GM23338 (cell line): ENCODE measurements at regions not wholly inside any gene's neighbourhood (a gene's known extent, or its start where the extent isn't known, plus 50 kb on each side); places are given as distances from the start of the nearest gene placed in this dataset.

Experiments
- ATAC-seq: fragments of 200-7000 bp; cut with Tn5 transposase; 3 replicates; pipeline ENCODE4 v1.9.1; 2020
- DNase-seq: peaks from one replicate; pipeline ENCODE4 v3.0.0-alpha.2; 2015; ENCODE audit warnings: low spot score
- H2AFZ ChIP-seq: fragments of 200-600 bp; sonication (generic); 2 replicates; pipeline ENCODE4 v1.8.0; 2016; ENCODE audit warnings: antibody characterized with exemption, mild to moderate bottlenecking, moderate library complexity
- H3F3A ChIP-seq: fragments of 200-600 bp; sonication (generic); replicated peaks from 2 replicates; pipeline ENCODE4 v1.8.0; 2017; ENCODE audit warnings: antibody characterized with exemption, mixed run types, low read depth
- H3K27ac ChIP-seq: fragments of 200-600 bp; sonication (generic); 2 replicates; pipeline ENCODE4 v1.6.1; 2016; ENCODE audit warnings: low read depth
- H3K27me3 ChIP-seq: fragments of 200-600 bp; sonication (generic); 2 replicates; pipeline ENCODE4 v1.8.0; 2016; ENCODE audit warnings: mild to moderate bottlenecking, mixed run types, moderate library complexity; ENCODE audit not compliant: insufficient read depth
- H3K36me3 ChIP-seq: fragments of 200-600 bp; sonication (generic); 2 replicates; pipeline ENCODE4 v1.8.0; 2016; ENCODE audit warnings: mild to moderate bottlenecking; ENCODE audit not compliant: insufficient read depth
- H3K4me1 ChIP-seq: fragments of 200-600 bp; sonication (generic); 2 replicates; pipeline ENCODE4 v1.8.0; 2016; ENCODE audit warnings: mild to moderate bottlenecking, moderate library complexity; ENCODE audit not compliant: insufficient read depth
- H3K4me2 ChIP-seq: fragments of 200-600 bp; sonication (generic); 2 replicates; pipeline ENCODE4 v1.7.1; 2017; ENCODE audit warnings: mixed run types
- H3K4me3 ChIP-seq: fragments of 200-600 bp; sonication (generic); 2 replicates; pipeline ENCODE4 v1.6.1; 2016; ENCODE audit warnings: mixed run types
- H3K79me2 ChIP-seq: fragments of 200-600 bp; sonication (generic); replicated peaks from 2 replicates; pipeline ENCODE4 v1.8.0; 2017; ENCODE audit warnings: mild to moderate bottlenecking; ENCODE audit not compliant: insufficient read depth
- H3K9me2 ChIP-seq: fragments of 200-600 bp; sonication (generic); 2 replicates; pipeline ENCODE4 v1.8.0; 2017; ENCODE audit not compliant: insufficient read depth
- H4K20me1 ChIP-seq: fragments of 200-600 bp; sonication (generic); replicated peaks from 2 replicates; pipeline ENCODE4 v1.8.0; 2017; ENCODE audit warnings: mild to moderate bottlenecking; ENCODE audit not compliant: insufficient read depth
- H3K27ac Mint-ChIP-seq: 2 replicates; pipeline ENCODE4 v1.8.0; 2020; ENCODE audit warnings: inconsistent platforms, mild to moderate bottlenecking, moderate library complexity, mixed read lengths
- H3K27me3 Mint-ChIP-seq: 3 replicates; pipeline ENCODE4 v1.8.0; 2022; ENCODE audit warnings: low read depth, mild to moderate bottlenecking, moderate library complexity, mixed read lengths, inconsistent platforms; ENCODE audit not compliant: insufficient read depth, poor library complexity
- H3K36me3 Mint-ChIP-seq: 3 replicates; pipeline ENCODE4 v1.8.0; 2021; ENCODE audit warnings: low read depth, mild to moderate bottlenecking, inconsistent platforms, moderate library complexity, mixed read lengths
- H3K4me1 Mint-ChIP-seq: 3 replicates; pipeline ENCODE4 v1.8.0; 2020; ENCODE audit warnings: mild to moderate bottlenecking, inconsistent platforms, mixed read lengths
- H3K4me3 Mint-ChIP-seq: 3 replicates; pipeline ENCODE4 v1.8.0; 2021; ENCODE audit warnings: moderate library complexity, mild to moderate bottlenecking, inconsistent platforms, mixed read lengths
- H3K9me3 Mint-ChIP-seq: 3 replicates; pipeline ENCODE4 v1.8.0; 2020; ENCODE audit warnings: moderate library complexity, mild to moderate bottlenecking, inconsistent platforms, mixed read lengths
- EZH2 ChIP-seq: fragments of 200-600 bp; sonication (generic); IDR thresholded peaks from one replicate; pipeline ENCODE4 v1.8.0; 2017; ENCODE audit warnings: antibody characterized with exemption, mild to moderate bottlenecking, low read depth; ENCODE audit not compliant: unreplicated experiment
- JUNB ChIP-seq: IDR thresholded peaks from one replicate; pipeline ENCODE4 v1.6.1; 2016; ENCODE audit warnings: antibody characterized with exemption; ENCODE audit not compliant: unreplicated experiment
- NANOG ChIP-seq: IDR thresholded peaks from 2 replicates; pipeline ENCODE4 v1.6.1; 2016; ENCODE audit warnings: antibody characterized with exemption, borderline replicate concordance
- STAT1 ChIP-seq: IDR thresholded peaks from one replicate; pipeline ENCODE4 v1.6.1; 2016; ENCODE audit warnings: antibody characterized with exemption; ENCODE audit not compliant: unreplicated experiment
- ZNF114 ChIP-seq: fragments of 250-450 bp; sonication (Bioruptor Pico); IDR thresholded peaks from 2 replicates; pipeline ENCODE4 v1.5.0; 2020; ENCODE audit warnings: mild to moderate bottlenecking, moderate library complexity
- ZNF331 ChIP-seq: fragments of 250-450 bp; sonication (Bioruptor Pico); IDR thresholded peaks from 2 replicates; pipeline ENCODE4 v1.5.0; 2020; ENCODE audit warnings: low read depth, mild to moderate bottlenecking, moderate library complexity
- ZNF462 ChIP-seq: fragments of 250-450 bp; sonication (Bioruptor Pico); IDR thresholded peaks from 2 replicates; pipeline ENCODE4 v1.5.0; 2020; ENCODE audit warnings: mild to moderate bottlenecking, moderate library complexity
- TF ChIP-seq, protein P1 (sequence below), 2 experiments: fragments of 200-600 bp in 1 of 2; sonication (generic) in 1 of 2; conservative IDR thresholded peaks; 2 replicates each; pipeline versions ENCODE4 v1.5.1 to v1.6.1; 2016 to 2017; ENCODE audit warnings: antibody characterized with exemption in 2 of 2, low read depth in 2 of 2, mild to moderate bottlenecking in 2 of 2, moderate library complexity in 1 of 2

DNA sequence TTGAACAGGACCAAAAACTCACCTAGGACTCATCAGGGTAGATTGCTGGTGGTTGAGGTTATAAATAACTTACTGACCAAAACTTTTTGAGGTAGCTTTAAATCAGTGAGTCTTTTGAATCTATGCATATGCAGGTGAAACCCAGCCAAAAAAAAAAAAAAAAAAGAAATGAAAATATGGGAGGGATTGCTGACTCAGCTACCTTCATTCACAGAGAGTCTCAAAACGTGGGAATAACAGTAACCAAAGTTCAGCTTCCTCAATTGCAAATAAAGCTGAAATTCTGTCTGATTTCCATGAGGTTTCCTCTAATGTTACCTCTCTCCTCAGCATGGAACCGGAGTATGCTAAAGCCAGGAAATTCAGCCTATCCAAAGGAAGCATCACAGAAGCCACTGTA lies 95.2 kb upstream of the SEMA6D start:
- H3K36me3 Mint-ChIP-seq: no peaks in the 10 kb centered on the region
- H3K36me3 ChIP-seq: no peaks in the 10 kb centered on the region
- H3K4me3 Mint-ChIP-seq: no peak overlapping the region
- DNase-seq (no peak), ATAC-seq (no peak)
- no peaks in the 10 kb centered on the region for H3F3A ChIP-seq
- no peaks in the 10 kb centered on the region for H4K20me1 ChIP-seq
- H3K4me1 Mint-ChIP-seq: peaks cover 8% of the 10 kb centered on the region
- 0 out of 2 replicates have a peak overlapping the region, but pooled peaks have one; percentile 32 for H2AFZ ChIP-seq
- H3K9me2 ChIP-seq: peaks cover 13% of the 10 kb centered on the region
- no peak overlapping the region for H3K4me2 ChIP-seq
- peaks cover 2% of the 10 kb centered on the region for H3K27me3 Mint-ChIP-seq
- H3K9me3 Mint-ChIP-seq: no peaks in the 10 kb centered on the region
- no peaks in the 10 kb centered on the region for H3K4me1 ChIP-seq
- no peak overlapping the region for H3K27ac Mint-ChIP-seq
- no peaks in the 10 kb centered on the region for H3K79me2 ChIP-seq
- H3K27me3 ChIP-seq: no peaks in the 10 kb centered on the region
- TF ChIP-seq ZNF114 (CRISPR knock-in tag): no peak
- no peak overlapping the region for H3K4me3 ChIP-seq
- no peak overlapping the region for H3K27ac ChIP-seq

- H3K9me3 Mint-ChIP-seq: no peaks in the 10 kb centered on the region
- no peak overlapping the region for H3K4me3 Mint-ChIP-seq
- Histone ChIP-seq H3K27ac (no peak overlapping the region), H3K79me2 (no peaks in the 10 kb centered on the region), H4K20me1 (no peaks in the 10 kb centered on the region), H2AFZ (no peak overlapping the region), H3F3A (no peaks in the 10 kb centered on the region), H3K4me3 (no peak overlapping the region), H3K4me1 (no peaks in the 10 kb centered on the region), H3K4me2 (no peak overlapping the region), H3K27me3 (no peaks in the 10 kb centered on the region), H3K9me2 (peaks cover 13% of the 10 kb centered on the region; the same call in 1 of the 2 replicates), H3K36me3 (no peaks in the 10 kb centered on the region)
- H3K36me3 Mint-ChIP-seq: no peaks in the 10 kb centered on the region
- ATAC-seq (no peak), DNase-seq (no peak)
- no peak overlapping the region for H3K27ac Mint-ChIP-seq
- no peak for TF ChIP-seq NANOG
- no peak for TF ChIP-seq JUNB
- TF ChIP-seq ZNF114 (CRISPR knock-in tag): no peak
- TF ChIP-seq, protein P1, sequence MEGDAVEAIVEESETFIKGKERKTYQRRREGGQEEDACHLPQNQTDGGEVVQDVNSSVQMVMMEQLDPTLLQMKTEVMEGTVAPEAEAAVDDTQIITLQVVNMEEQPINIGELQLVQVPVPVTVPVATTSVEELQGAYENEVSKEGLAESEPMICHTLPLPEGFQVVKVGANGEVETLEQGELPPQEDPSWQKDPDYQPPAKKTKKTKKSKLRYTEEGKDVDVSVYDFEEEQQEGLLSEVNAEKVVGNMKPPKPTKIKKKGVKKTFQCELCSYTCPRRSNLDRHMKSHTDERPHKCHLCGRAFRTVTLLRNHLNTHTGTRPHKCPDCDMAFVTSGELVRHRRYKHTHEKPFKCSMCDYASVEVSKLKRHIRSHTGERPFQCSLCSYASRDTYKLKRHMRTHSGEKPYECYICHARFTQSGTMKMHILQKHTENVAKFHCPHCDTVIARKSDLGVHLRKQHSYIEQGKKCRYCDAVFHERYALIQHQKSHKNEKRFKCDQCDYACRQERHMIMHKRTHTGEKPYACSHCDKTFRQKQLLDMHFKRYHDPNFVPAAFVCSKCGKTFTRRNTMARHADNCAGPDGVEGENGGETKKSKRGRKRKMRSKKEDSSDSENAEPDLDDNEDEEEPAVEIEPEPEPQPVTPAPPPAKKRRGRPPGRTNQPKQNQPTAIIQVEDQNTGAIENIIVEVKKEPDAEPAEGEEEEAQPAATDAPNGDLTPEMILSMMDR (conservative IDR thresholded peaks at IDR 0.05; ENCODE audit: low read depth in 2 of 2): no peak
- no peak for TF ChIP-seq STAT1
- TF ChIP-seq ZNF462: no peak
- no peak for TF ChIP-seq ZNF331 (CRISPR knock-in tag)
- TF ChIP-seq EZH2: no peak
- H3K27me3 Mint-ChIP-seq: no peaks in the 10 kb centered on the region
- H3K4me1 Mint-ChIP-seq: peaks cover 8% of the 10 kb centered on the region
Observed at GRCh38 chr15:47624503-47624902, 92.8 kb upstream of the SEMA6D start.
